GM21515 (cell line): ENCODE measurements at regions not wholly inside any gene's neighbourhood (a gene's known extent, or its start where the extent isn't known, plus 50 kb on each side); places are given as distances from the start of the nearest gene placed in this dataset.
"Not testable (repeated sequence)": the region's sequence is repeated elsewhere in the genome, so short reads cannot be mapped to it uniquely, and the experiment has no call there.

Experiments
- ATAC-seq: cut with Tn5 transposase; IDR thresholded peaks from one replicate; pipeline ENCODE4 v1.9.1; 2021; ENCODE audit not compliant: unreplicated experiment

- not testable (repeated sequence) for ATAC-seq
Measured at GRCh38 chr21:31417214-31417613, 73.2 kb upstream of the TIAM1 start.

- ATAC-seq: no peak
Measured at GRCh38 chr21:31416465-31416864, 72.4 kb upstream of the TIAM1 start.

GRCh38 chr21:31414263-31415000 lies 70.4 kb upstream of the TIAM1 start:
- no peak for ATAC-seq

GRCh38 chr21:31413698-31414097 lies 69.6 kb upstream of the TIAM1 start:
- ATAC-seq: no peak

- no peak for ATAC-seq
Measured at GRCh38 chr21:31410499-31411131, 66.6 kb upstream of the TIAM1 start.

- no peak for ATAC-seq
Measured at GRCh38 chr21:31409831-31410487, 65.9 kb upstream of the TIAM1 start.

GRCh38 chr21:31408301-31409088 lies 64.4 kb upstream of the TIAM1 start:
- no peak for ATAC-seq

GRCh38 chr21:31406510-31406909 lies 62.4 kb upstream of the TIAM1 start:
- no peak for ATAC-seq

- no peak for ATAC-seq
Measured at GRCh38 chr21:31405604-31406003, 61.5 kb upstream of the TIAM1 start.

- ATAC-seq: no peak
Measured at GRCh38 chr21:31403596-31404333, 59.7 kb upstream of the TIAM1 start.

- no peak for ATAC-seq
Measured at GRCh38 chr21:31399591-31399990, 55.5 kb upstream of the TIAM1 start.

- ATAC-seq: no peak
Measured at GRCh38 chr21:31398574-31398973, 54.5 kb upstream of the TIAM1 start.

GRCh38 chr21:31397939-31398338 lies 53.9 kb upstream of the TIAM1 start:
- no peak for ATAC-seq

- ATAC-seq: no peak
Measured at GRCh38 chr21:31397515-31397926, 53.5 kb upstream of the TIAM1 start.

- no peak for ATAC-seq
Measured at GRCh38 chr21:31397030-31397429, 53.0 kb upstream of the TIAM1 start.

- ATAC-seq: no peak
Measured at GRCh38 chr21:31396399-31396798, 52.3 kb upstream of the TIAM1 start.

- ATAC-seq: no peak
Measured at GRCh38 chr21:31395791-31396190, 51.7 kb upstream of the TIAM1 start.

GRCh38 chr21:31395268-31395667 lies 51.2 kb upstream of the TIAM1 start:
- ATAC-seq: no peak

GRCh38 chr21:31394309-31394708 lies 50.2 kb upstream of the TIAM1 start:
- ATAC-seq: no peak
